Kidney epithelial cell (primary cell): ENCODE measurements at regions not wholly inside any gene's neighbourhood (a gene's known extent, or its start where the extent isn't known, plus 50 kb on each side); places are given as distances from the start of the nearest gene placed in this dataset.

Source experiments
- DNase-seq: peaks from one replicate; pipeline ENCODE4 v3.0.0-alpha.2; 2010; ENCODE audit warnings: low read depth
- H3K27me3 ChIP-seq: 2 replicates; pipeline ENCODE4 v1.6.0; 2011; ENCODE audit warnings: low read length; ENCODE audit not compliant: control insufficient read depth, insufficient read depth
- H3K36me3 ChIP-seq: 2 replicates; pipeline ENCODE4 v1.5.1; 2011; ENCODE audit warnings: low read length; ENCODE audit not compliant: control insufficient read depth, insufficient read depth
- H3K4me3 ChIP-seq: 2 replicates; pipeline ENCODE4 v1.5.1; 2011; ENCODE audit warnings: low read depth, mild to moderate bottlenecking, control low read depth, low read length
- CTCF ChIP-seq: IDR thresholded peaks from 2 replicates; pipeline ENCODE4 v1.5.1; 2011; ENCODE audit warnings: mild to moderate bottlenecking, moderate library complexity, low read length, control low read depth, inconsistent platforms; ENCODE audit not compliant: insufficient read depth, poor library complexity, severe bottlenecking

GRCh38 chr3:31364188-31364587, 168.5 kb upstream of the STT3B start:
- DNase-seq, result no peak
- no peak overlapping the region for H3K4me3 ChIP-seq
- TF ChIP-seq CTCF, result no peak
- H3K36me3 ChIP-seq, result no peaks in the 10 kb centered on the region
- no peaks in the 10 kb centered on the region for H3K27me3 ChIP-seq

- no peaks in the 10 kb centered on the region for H3K27me3 ChIP-seq
- DNase-seq, result no peak
- H3K4me3 ChIP-seq, result no peak overlapping the region
- H3K36me3 ChIP-seq, result no peaks in the 10 kb centered on the region
- TF ChIP-seq CTCF, result no peak
Measured at GRCh38 chr3:31364711-31365110, 168.0 kb upstream of the STT3B start.

GRCh38 chr3:31367518-31367917, 165.2 kb upstream of the STT3B start:
- Histone ChIP-seq H3K36me3 (no peaks in the 10 kb centered on the region), H3K27me3 (no peaks in the 10 kb centered on the region), H3K4me3 (no peak overlapping the region)
- DNase-seq, result no peak
- TF ChIP-seq CTCF, result no peak

- no peak overlapping the region for H3K4me3 ChIP-seq
- no peak for DNase-seq
- H3K36me3 ChIP-seq, result no peaks in the 10 kb centered on the region
- TF ChIP-seq CTCF, result no peak
- no peaks in the 10 kb centered on the region for H3K27me3 ChIP-seq
Measured at GRCh38 chr3:31369637-31370379, 162.9 kb upstream of the STT3B start.

- no peaks in the 10 kb centered on the region for H3K36me3 ChIP-seq
- H3K27me3 ChIP-seq, result no peaks in the 10 kb centered on the region
- no peak for DNase-seq
- no peak for TF ChIP-seq CTCF
- H3K4me3 ChIP-seq, result no peak overlapping the region
Measured at GRCh38 chr3:31370380-31370666, 162.4 kb upstream of the STT3B start.

GRCh38 chr3:31370681-31371080, 162.0 kb upstream of the STT3B start:
- Histone ChIP-seq H3K36me3 (no peaks in the 10 kb centered on the region), H3K27me3 (no peaks in the 10 kb centered on the region), H3K4me3 (no peak overlapping the region)
- DNase-seq, result no peak
- TF ChIP-seq CTCF, result no peak
